GM12873 (cell line): ENCODE measurements at regions not wholly inside any gene's neighbourhood (a gene's known extent, or its start where the extent isn't known, plus 50 kb on each side); places are given as distances from the start of the nearest gene placed in this dataset.

Experiments used
- CTCF ChIP-seq: IDR thresholded peaks from 2 replicates; pipeline ENCODE4 v1.5.1; 2012; ENCODE audit warnings: low read depth, mild to moderate bottlenecking, moderate library complexity, low read length, control low read depth; ENCODE audit not compliant: insufficient read depth; ENCODE audit errors: missing control alignments

GRCh38 chr9:18195223-18195622 lies 278.7 kb upstream of the ADAMTSL1 start:
- no peak for TF ChIP-seq CTCF

GRCh38 chr9:18202924-18203323 lies 271.0 kb upstream of the ADAMTSL1 start:
- no peak for TF ChIP-seq CTCF

- no peak for TF ChIP-seq CTCF
Measured at GRCh38 chr9:18207735-18208134, 266.2 kb upstream of the ADAMTSL1 start.

- TF ChIP-seq CTCF = peak; percentile 43
Measured at GRCh38 chr9:18208166-18209059, 265.5 kb upstream of the ADAMTSL1 start.

GRCh38 chr9:18215626-18216025 lies 258.3 kb upstream of the ADAMTSL1 start:
- TF ChIP-seq CTCF = no peak

- TF ChIP-seq CTCF = no peak
Measured at GRCh38 chr9:18216376-18216775, 257.6 kb upstream of the ADAMTSL1 start.

- no peak for TF ChIP-seq CTCF
Measured at GRCh38 chr9:18228101-18228500, 245.9 kb upstream of the ADAMTSL1 start.
